Right lobe of liver (tissue), 4 donors: ENCODE measurements at regions not wholly inside any gene's neighbourhood (a gene's known extent, or its start where the extent isn't known, plus 50 kb on each side); places are given as distances from the start of the nearest gene placed in this dataset.

Experiments
- POLR2A ChIP-seq: fragments of 450-650 bp; IDR thresholded peaks from one replicate; pipeline ENCODE4 v1.6.1; 2017; ENCODE audit warnings: antibody characterized with exemption, mild to moderate bottlenecking
- TF ChIP-seq, protein P1 (sequence below), 4 donors: fragments of 200-600 bp in 3 of 4; fragments of 450-650 bp in 1 of 4; IDR thresholded peaks; one replicate each; pipeline versions ENCODE4 v1.5.1 to v1.8.0; 2016 to 2022; ENCODE audit warnings: antibody characterized with exemption in 4 of 4, mild to moderate bottlenecking in 2 of 4
- donor health status: DM: no; HTN: no; CAD: no.
- donor health status: DM: no; HTN: no; CAD: no.
- donor health status: DM: no; HTN: yes; CAD: no.

DNA sequence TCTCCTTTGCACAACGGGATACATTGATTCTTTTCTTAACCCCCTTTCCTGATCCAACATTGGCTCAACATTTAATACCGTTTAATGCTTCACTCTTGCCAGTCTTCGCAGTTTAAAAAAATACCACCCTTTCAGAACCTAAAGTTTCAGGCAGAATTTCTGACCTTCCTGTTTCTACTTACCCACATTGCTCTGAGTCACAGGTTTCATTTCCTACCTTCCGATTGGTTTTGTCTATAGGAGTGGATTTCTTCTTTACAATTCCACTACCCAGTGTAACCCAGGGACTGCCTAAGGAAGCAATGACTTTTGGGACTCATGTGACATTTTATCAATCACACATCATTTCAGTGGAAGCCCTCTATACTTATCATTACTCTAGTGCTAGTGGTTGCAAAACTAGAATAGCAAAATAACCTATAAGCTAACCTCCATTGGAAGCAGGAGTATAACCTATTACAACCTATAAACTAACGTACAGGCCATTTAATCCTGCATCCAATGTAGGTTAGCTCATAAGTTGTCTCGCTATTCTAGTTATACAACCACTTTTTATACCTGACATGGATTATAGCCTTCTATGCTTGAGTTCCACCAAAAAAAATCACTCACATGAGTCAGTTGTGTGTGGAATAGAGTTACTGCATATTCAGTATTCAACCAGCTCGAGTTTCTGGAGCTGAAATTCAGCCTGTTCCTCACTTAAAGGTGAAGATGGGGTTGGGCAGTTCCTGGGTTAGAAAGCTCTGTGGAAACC, 64.9 kb upstream of the KITLG start:
- TF ChIP-seq POLR2A = no peak
- TF ChIP-seq, protein P1, sequence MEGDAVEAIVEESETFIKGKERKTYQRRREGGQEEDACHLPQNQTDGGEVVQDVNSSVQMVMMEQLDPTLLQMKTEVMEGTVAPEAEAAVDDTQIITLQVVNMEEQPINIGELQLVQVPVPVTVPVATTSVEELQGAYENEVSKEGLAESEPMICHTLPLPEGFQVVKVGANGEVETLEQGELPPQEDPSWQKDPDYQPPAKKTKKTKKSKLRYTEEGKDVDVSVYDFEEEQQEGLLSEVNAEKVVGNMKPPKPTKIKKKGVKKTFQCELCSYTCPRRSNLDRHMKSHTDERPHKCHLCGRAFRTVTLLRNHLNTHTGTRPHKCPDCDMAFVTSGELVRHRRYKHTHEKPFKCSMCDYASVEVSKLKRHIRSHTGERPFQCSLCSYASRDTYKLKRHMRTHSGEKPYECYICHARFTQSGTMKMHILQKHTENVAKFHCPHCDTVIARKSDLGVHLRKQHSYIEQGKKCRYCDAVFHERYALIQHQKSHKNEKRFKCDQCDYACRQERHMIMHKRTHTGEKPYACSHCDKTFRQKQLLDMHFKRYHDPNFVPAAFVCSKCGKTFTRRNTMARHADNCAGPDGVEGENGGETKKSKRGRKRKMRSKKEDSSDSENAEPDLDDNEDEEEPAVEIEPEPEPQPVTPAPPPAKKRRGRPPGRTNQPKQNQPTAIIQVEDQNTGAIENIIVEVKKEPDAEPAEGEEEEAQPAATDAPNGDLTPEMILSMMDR (IDR thresholded peaks at IDR 0.05) = no peak
